Peyer's patch (tissue), 4 donors: ENCODE measurements at regions not wholly inside any gene's neighbourhood (a gene's known extent, or its start where the extent isn't known, plus 50 kb on each side); places are given as distances from the start of the nearest gene placed in this dataset.

Source experiments
- POLR2A ChIP-seq, 2 donors: fragments of 450-650 bp; IDR thresholded peaks; one replicate each; pipeline ENCODE4 v1.5.1; 2017; ENCODE audit warnings: antibody characterized with exemption in 2 of 2, mild to moderate bottlenecking in 2 of 2, moderate library complexity in 2 of 2
- TF ChIP-seq, protein P1 (sequence below), 6 experiments: fragments of 450-650 bp in 4 of 6; fragments of 200-600 bp in 2 of 6; sonication (generic) in 1 of 6; IDR thresholded peaks; one replicate each; pipeline ENCODE4 v1.5.1; 2017 to 2019; ENCODE audit warnings: antibody characterized with exemption in 6 of 6, mild to moderate bottlenecking in 3 of 6, moderate library complexity in 1 of 6

DNA sequence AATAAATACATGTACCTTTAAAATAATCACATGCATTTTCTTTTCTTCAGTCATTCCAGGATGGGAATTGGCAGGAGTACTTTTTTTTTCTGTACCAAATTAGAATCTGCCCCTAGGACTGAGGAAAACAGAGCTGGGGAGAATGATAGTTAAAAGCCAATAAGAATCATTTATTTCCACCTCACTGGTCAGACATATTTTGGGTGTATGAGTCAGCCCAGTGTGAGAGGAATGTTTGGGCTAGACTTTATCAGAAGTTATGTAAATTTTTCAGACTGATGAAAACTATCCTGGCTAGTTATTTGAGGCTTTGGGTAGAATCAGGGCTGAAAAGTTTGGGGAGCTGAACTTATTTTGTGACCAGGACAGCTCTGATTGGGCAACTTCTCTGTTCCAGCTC is 303.1 kb upstream of the NPSR1 start:
- TF ChIP-seq, protein P1, sequence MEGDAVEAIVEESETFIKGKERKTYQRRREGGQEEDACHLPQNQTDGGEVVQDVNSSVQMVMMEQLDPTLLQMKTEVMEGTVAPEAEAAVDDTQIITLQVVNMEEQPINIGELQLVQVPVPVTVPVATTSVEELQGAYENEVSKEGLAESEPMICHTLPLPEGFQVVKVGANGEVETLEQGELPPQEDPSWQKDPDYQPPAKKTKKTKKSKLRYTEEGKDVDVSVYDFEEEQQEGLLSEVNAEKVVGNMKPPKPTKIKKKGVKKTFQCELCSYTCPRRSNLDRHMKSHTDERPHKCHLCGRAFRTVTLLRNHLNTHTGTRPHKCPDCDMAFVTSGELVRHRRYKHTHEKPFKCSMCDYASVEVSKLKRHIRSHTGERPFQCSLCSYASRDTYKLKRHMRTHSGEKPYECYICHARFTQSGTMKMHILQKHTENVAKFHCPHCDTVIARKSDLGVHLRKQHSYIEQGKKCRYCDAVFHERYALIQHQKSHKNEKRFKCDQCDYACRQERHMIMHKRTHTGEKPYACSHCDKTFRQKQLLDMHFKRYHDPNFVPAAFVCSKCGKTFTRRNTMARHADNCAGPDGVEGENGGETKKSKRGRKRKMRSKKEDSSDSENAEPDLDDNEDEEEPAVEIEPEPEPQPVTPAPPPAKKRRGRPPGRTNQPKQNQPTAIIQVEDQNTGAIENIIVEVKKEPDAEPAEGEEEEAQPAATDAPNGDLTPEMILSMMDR (IDR thresholded peaks at IDR 0.05) = no peak
- no peak for TF ChIP-seq POLR2A (IDR thresholded peaks at IDR 0.05)
